ENCODE measurements at regions not wholly inside any gene's neighbourhood (a gene's known extent, or its start where the extent isn't known, plus 50 kb on each side); places are given as distances from the start of the nearest gene placed in this dataset.
"Not testable (repeated sequence)": the region's sequence is repeated elsewhere in the genome, so short reads cannot be mapped to it uniquely, and the experiment has no call there.

DNA sequence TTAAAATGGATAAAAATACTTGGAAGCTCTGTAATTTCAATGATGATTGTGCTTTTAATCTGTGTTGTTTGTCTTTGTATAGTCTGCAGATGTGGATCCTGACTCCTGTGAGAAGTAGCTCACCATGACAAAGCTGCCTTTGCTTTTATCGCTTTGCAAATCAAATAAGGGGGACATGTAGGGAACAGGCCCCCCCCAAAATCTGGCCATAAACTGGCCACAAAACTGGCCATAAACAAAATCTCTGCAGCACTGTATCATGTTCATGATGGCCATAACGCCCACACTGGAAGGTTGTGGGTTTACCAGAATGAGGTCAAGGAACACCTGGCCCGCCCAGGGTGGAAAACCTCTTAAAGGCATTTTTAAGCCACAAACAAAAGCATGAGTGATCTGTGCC lies 366.0 kb upstream of the FGF16 start:
- TF ChIP-seq, protein P1, sequence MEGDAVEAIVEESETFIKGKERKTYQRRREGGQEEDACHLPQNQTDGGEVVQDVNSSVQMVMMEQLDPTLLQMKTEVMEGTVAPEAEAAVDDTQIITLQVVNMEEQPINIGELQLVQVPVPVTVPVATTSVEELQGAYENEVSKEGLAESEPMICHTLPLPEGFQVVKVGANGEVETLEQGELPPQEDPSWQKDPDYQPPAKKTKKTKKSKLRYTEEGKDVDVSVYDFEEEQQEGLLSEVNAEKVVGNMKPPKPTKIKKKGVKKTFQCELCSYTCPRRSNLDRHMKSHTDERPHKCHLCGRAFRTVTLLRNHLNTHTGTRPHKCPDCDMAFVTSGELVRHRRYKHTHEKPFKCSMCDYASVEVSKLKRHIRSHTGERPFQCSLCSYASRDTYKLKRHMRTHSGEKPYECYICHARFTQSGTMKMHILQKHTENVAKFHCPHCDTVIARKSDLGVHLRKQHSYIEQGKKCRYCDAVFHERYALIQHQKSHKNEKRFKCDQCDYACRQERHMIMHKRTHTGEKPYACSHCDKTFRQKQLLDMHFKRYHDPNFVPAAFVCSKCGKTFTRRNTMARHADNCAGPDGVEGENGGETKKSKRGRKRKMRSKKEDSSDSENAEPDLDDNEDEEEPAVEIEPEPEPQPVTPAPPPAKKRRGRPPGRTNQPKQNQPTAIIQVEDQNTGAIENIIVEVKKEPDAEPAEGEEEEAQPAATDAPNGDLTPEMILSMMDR (IDR thresholded peaks at IDR 0.05): not testable (repeated sequence)
- TF ChIP-seq, protein P2, sequence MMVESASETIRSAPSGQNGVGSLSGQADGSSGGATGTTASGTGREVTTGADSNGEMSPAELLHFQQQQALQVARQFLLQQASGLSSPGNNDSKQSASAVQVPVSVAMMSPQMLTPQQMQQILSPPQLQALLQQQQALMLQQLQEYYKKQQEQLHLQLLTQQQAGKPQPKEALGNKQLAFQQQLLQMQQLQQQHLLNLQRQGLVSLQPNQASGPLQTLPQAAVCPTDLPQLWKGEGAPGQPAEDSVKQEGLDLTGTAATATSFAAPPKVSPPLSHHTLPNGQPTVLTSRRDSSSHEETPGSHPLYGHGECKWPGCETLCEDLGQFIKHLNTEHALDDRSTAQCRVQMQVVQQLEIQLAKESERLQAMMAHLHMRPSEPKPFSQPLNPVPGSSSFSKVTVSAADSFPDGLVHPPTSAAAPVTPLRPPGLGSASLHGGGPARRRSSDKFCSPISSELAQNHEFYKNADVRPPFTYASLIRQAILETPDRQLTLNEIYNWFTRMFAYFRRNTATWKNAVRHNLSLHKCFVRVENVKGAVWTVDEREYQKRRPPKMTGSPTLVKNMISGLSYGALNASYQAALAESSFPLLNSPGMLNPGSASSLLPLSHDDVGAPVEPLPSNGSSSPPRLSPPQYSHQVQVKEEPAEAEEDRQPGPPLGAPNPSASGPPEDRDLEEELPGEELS (CRISPR knock-in tag; IDR thresholded peaks at IDR 0.05): not testable (repeated sequence)

Measured in WTC11 (cell line).